Heart right ventricle (tissue), 16 donors: ENCODE measurements at regions not wholly inside any gene's neighbourhood (a gene's known extent, or its start where the extent isn't known, plus 50 kb on each side); places are given as distances from the start of the nearest gene placed in this dataset.

Experiments used
- ATAC-seq, 8 donors: fragments of 200-7000 bp; cut with Tn5 transposase; one replicate each; pipeline ENCODE4 v1.9.1; 2020; ENCODE audit warnings: mild to moderate bottlenecking in 8 of 8, moderate library complexity in 8 of 8, moderate number of reproducible peaks in 1 of 8
- DNase-seq, 2 donors: peaks; one replicate each; pipeline ENCODE4 v3.0.0-alpha.2; 2020
- H3K27ac ChIP-seq, 10 donors: fragments of 200-600 bp; sonication (generic) in 2 of 10; one replicate each; pipeline versions ENCODE4 v1.5.0 to v1.8.0; 2020 to 2022; ENCODE audit warnings: mild to moderate bottlenecking in 3 of 10
- H3K27me3 ChIP-seq, 7 donors: fragments of 200-600 bp; one replicate each; pipeline ENCODE4 v1.8.0; 2021 to 2022; ENCODE audit warnings: mild to moderate bottlenecking in 2 of 7
- H3K36me3 ChIP-seq, 9 donors: fragments of 200-600 bp; sonication (generic) in 1 of 9; one replicate each; pipeline versions ENCODE4 v1.5.0 to v1.8.0; 2020 to 2022; ENCODE audit warnings: mild to moderate bottlenecking in 2 of 9
- H3K4me1 ChIP-seq, 9 donors: fragments of 200-600 bp; sonication (generic) in 1 of 9; one replicate each; pipeline versions ENCODE4 v1.5.0 to v1.8.0; 2020 to 2022; ENCODE audit warnings: mild to moderate bottlenecking in 4 of 9
- H3K4me3 ChIP-seq, 10 donors: fragments of 200-600 bp; sonication (generic) in 2 of 10; one replicate each; pipeline versions ENCODE4 v1.5.0 to v1.8.0; 2020 to 2022; ENCODE audit warnings: mild to moderate bottlenecking in 7 of 10, moderate library complexity in 2 of 10
- H3K9me3 ChIP-seq, 11 donors: fragments of 200-600 bp in 10 of 11; sonication (generic) in 2 of 11; one replicate each; pipeline versions ENCODE4 v1.5.0 to v1.8.0; 2013 to 2022; ENCODE audit warnings: mild to moderate bottlenecking in 2 of 11, control low read depth in 1 of 11, moderate library complexity in 1 of 11
- CTCF ChIP-seq, 9 donors: fragments of 200-600 bp; sonication (generic) in 2 of 9; IDR thresholded peaks; one replicate each; pipeline versions ENCODE4 v1.5.0 to v1.8.0; 2021 to 2022; ENCODE audit warnings: antibody characterized with exemption in 9 of 9, mild to moderate bottlenecking in 5 of 9, moderate library complexity in 1 of 9
- WGBS, 2 donors: extraction: QIAGEN DNeasy Blood & Tissue Kit; methylation state at CpG; one replicate each; pipeline ENCODE4 v1.1.7; 2013; ENCODE audit warnings: inconsistent platforms in 1 of 2; 5-methylcytosine and 5-hydroxymethylcytosine counted together
- intact Hi-C, 10 donors: fragments of 100-400 bp; cut with DNase I; formaldehyde crosslinking; loops; one replicate each; pipeline versions ENCODE4 v1.11.1 to v1.14.2; 2022
- donor health status: Arrhythmogenic right ventricular cardiomyopathy.
- donor health status: ischemic (EF 13 %, LVEDD 7.1; RV severe dilation, severe dysfunction).
- donor health status: healthy with polysubstance abuse.
- donor health status: DM: no; HTN: yes; CAD: no.
- donor health status: DM: no; HTN: no; CAD: no.
- donor health status: ischemic (EF 25% LVEDD 6.9; RV normal size, moderate dysfunction).
- donor health status: ischemic (EF 25% LVEDD 5.7; RV mildly dilated, moderate dysfunction).
- donor health status: healthy.
- donor health status: DM: yes; HTN: yes; CAD: no.
- donor health status: Ischemic cardiomyopathy.
- donor health status: ischemic (EF 35%, LVEDD 5.7; RV mildly dilated, moderate dysfunction).
- donor health status: nonischemic (EF 11% LVEDD 7.7; RV severe dilation, severe dysfunction).
- donor health status: DM: yes; HTN: yes; CAD: no.
- donor health status: PGD.
- donor health status: ischemic (EF 29% LVEDD 5.4; RV normal size, mild dysfunction).
- donor health status: nonischemic (EF 23%, LVEDD 6.1; RV moderate dilation, normal function).

- ATAC-seq (no peak), DNase-seq (no peak)
- 83% methylated on average over 11 of the region's 11 CpGs for WGBS, 2 donors
- Histone ChIP-seq H3K36me3 (no peaks in the 10 kb centered on the region), H3K4me1 (no peaks in the 10 kb centered on the region), H3K4me3 (no peak overlapping the region), H3K27ac (no peak overlapping the region), H3K9me3 (peaks cover 0 to 17% (median 0%) of the 10 kb centered on the region in 11 donors), H3K27me3 (peaks cover 0 to 44% (median 22%) of the 10 kb centered on the region in 7 donors)
- intact Hi-C loops, result no loop called here
- TF ChIP-seq CTCF (IDR thresholded peaks at IDR 0.05), result no peak
These were observed 114.7 kb downstream of the BUD13 start for GRCh38 chr11:116657842-116658825.

- Histone ChIP-seq H3K4me3 (no peak overlapping the region), H3K9me3 (peaks cover 0 to 17% (median 0%) of the 10 kb centered on the region in 11 donors), H3K4me1 (no peaks in the 10 kb centered on the region), H3K36me3 (no peaks in the 10 kb centered on the region), H3K27ac (no peak overlapping the region), H3K27me3 (peaks cover 0 to 36% (median 13%) of the 10 kb centered on the region in 7 donors)
- DNase-seq, result no peak
- no peak for ATAC-seq
- no peak for TF ChIP-seq CTCF (IDR thresholded peaks at IDR 0.05)
- intact Hi-C loops, result no loop called here
- WGBS, 2 donors, result 82 to 89% methylated on average over 4 of the region's 4 CpGs
These were observed 116.8 kb downstream of the BUD13 start for GRCh38 chr11:116656011-116656410.

- Histone ChIP-seq H3K4me3 (no peak overlapping the region), H3K36me3 (no peaks in the 10 kb centered on the region), H3K9me3 (peaks cover 0 to 17% (median 0%) of the 10 kb centered on the region in 11 donors), H3K4me1 (no peaks in the 10 kb centered on the region), H3K27me3 (peaks cover 0 to 26% (median 4%) of the 10 kb centered on the region in 7 donors), H3K27ac (no peak overlapping the region)
- ATAC-seq, result no peak
- TF ChIP-seq CTCF (IDR thresholded peaks at IDR 0.05), result no peak
- intact Hi-C loops, result no loop called here
- DNase-seq, result no peak
- WGBS, 2 donors, result 92 to 97% methylated on average over 1 of the region's 1 CpG
These were observed 118.3 kb downstream of the BUD13 start for GRCh38 chr11:116654526-116654925.

- no peak for ATAC-seq
- Histone ChIP-seq H3K27me3 (peaks cover 0 to 27% (median 2%) of the 10 kb centered on the region in 7 donors), H3K27ac (no peak overlapping the region), H3K9me3 (peaks cover 0 to 17% (median 0%) of the 10 kb centered on the region in 11 donors), H3K36me3 (no peaks in the 10 kb centered on the region), H3K4me3 (no peak overlapping the region), H3K4me1 (no peaks in the 10 kb centered on the region)
- intact Hi-C loops, result no loop called here
- 80 to 85% methylated on average over 9 of the region's 9 CpGs for WGBS, 2 donors
- TF ChIP-seq CTCF (IDR thresholded peaks at IDR 0.05), result no peak
- no peak for DNase-seq
These were observed 119.6 kb downstream of the BUD13 start for GRCh38 chr11:116653206-116653605.
